Peyer's patch (tissue), 4 donors: ENCODE measurements at regions not wholly inside any gene's neighbourhood (a gene's known extent, or its start where the extent isn't known, plus 50 kb on each side); places are given as distances from the start of the nearest gene placed in this dataset.
"Not testable (repeated sequence)": the region's sequence is repeated elsewhere in the genome, so short reads cannot be mapped to it uniquely, and the experiment has no call there.

Source experiments
- DNase-seq, 3 donors: peaks; one replicate each; pipeline ENCODE4 v3.0.0-alpha.2; 2017 to 2019
- H3K27ac ChIP-seq, 4 donors: fragments of 200-600 bp; sonication (generic); one replicate each; pipeline ENCODE4 v1.5.1; 2016 to 2019
- H3K27me3 ChIP-seq, 2 donors: fragments of 200-600 bp; sonication (generic); one replicate each; pipeline ENCODE4 v1.5.1; 2019
- H3K36me3 ChIP-seq, 3 donors: fragments of 200-600 bp; sonication (generic); one replicate each; pipeline ENCODE4 v1.5.1; 2016 to 2019
- H3K4me1 ChIP-seq, 4 donors: fragments of 200-600 bp; sonication (generic); one replicate each; pipeline ENCODE4 v1.5.1; 2016 to 2019
- H3K4me3 ChIP-seq, 4 donors: fragments of 200-600 bp; sonication (generic); 1 replicate in 3 of 4; 2 replicates in 1 of 4; pipeline ENCODE4 v1.5.1; 2016 to 2019; ENCODE audit warnings: mild to moderate bottlenecking in 1 of 4
- H3K9me3 ChIP-seq, 4 donors: fragments of 200-600 bp; sonication (generic); one replicate each; pipeline ENCODE4 v1.5.1; 2016 to 2019; ENCODE audit warnings: mild to moderate bottlenecking in 1 of 4
- POLR2A ChIP-seq, 2 donors: fragments of 450-650 bp; IDR thresholded peaks; one replicate each; pipeline ENCODE4 v1.5.1; 2017; ENCODE audit warnings: antibody characterized with exemption in 2 of 2, mild to moderate bottlenecking in 2 of 2, moderate library complexity in 2 of 2
- TF ChIP-seq, protein P1 (sequence below), 6 experiments: fragments of 450-650 bp in 4 of 6; fragments of 200-600 bp in 2 of 6; sonication (generic) in 1 of 6; IDR thresholded peaks; one replicate each; pipeline ENCODE4 v1.5.1; 2017 to 2019; ENCODE audit warnings: antibody characterized with exemption in 6 of 6, mild to moderate bottlenecking in 3 of 6, moderate library complexity in 1 of 6

DNA sequence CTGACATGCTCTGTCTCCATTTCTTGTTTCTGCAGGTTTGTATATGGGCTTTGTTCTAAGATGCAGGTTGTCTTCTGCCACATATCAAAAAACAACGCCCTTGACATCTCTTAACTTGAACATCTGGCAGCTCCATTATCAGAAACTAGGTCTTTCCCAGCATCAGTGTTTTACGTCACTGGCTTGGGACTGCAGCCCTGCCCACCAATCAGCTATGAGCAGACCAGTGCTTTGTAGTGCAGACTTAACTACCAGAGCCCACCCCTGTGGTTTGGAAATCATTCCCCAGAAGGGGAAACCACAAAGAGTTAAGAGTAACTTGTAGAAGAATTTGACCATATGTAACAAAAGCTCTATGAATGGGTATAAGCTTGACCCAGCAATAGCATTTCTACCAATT is 132.4 kb downstream of the SEPTIN14 start:
- Histone ChIP-seq H3K27me3 (no peaks in the 10 kb centered on the region), H3K4me1 (no peaks in the 10 kb centered on the region), H3K4me3 (no peak overlapping the region), H3K9me3 (no peaks in the 10 kb centered on the region), H3K27ac (no peak overlapping the region), H3K36me3 (no peaks in the 10 kb centered on the region)
- TF ChIP-seq, protein P1, sequence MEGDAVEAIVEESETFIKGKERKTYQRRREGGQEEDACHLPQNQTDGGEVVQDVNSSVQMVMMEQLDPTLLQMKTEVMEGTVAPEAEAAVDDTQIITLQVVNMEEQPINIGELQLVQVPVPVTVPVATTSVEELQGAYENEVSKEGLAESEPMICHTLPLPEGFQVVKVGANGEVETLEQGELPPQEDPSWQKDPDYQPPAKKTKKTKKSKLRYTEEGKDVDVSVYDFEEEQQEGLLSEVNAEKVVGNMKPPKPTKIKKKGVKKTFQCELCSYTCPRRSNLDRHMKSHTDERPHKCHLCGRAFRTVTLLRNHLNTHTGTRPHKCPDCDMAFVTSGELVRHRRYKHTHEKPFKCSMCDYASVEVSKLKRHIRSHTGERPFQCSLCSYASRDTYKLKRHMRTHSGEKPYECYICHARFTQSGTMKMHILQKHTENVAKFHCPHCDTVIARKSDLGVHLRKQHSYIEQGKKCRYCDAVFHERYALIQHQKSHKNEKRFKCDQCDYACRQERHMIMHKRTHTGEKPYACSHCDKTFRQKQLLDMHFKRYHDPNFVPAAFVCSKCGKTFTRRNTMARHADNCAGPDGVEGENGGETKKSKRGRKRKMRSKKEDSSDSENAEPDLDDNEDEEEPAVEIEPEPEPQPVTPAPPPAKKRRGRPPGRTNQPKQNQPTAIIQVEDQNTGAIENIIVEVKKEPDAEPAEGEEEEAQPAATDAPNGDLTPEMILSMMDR (IDR thresholded peaks at IDR 0.05) = no peak
- TF ChIP-seq POLR2A (IDR thresholded peaks at IDR 0.05) = no peak
- no peak for DNase-seq

- H3K27ac ChIP-seq = no peak overlapping the region
- H3K4me3 ChIP-seq = no peak overlapping the region
- TF ChIP-seq, protein P1 (IDR thresholded peaks at IDR 0.05) = no peak
- no peak for TF ChIP-seq POLR2A (IDR thresholded peaks at IDR 0.05)
- no peaks in the 10 kb centered on the region for H3K27me3 ChIP-seq
- DNase-seq = no peak
- no peaks in the 10 kb centered on the region for H3K9me3 ChIP-seq
- H3K36me3 ChIP-seq = no peaks in the 10 kb centered on the region
- H3K4me1 ChIP-seq = no peaks in the 10 kb centered on the region
These were observed 139.0 kb downstream of the SEPTIN14 start for GRCh38 chr7:55723621-55723941.

DNA sequence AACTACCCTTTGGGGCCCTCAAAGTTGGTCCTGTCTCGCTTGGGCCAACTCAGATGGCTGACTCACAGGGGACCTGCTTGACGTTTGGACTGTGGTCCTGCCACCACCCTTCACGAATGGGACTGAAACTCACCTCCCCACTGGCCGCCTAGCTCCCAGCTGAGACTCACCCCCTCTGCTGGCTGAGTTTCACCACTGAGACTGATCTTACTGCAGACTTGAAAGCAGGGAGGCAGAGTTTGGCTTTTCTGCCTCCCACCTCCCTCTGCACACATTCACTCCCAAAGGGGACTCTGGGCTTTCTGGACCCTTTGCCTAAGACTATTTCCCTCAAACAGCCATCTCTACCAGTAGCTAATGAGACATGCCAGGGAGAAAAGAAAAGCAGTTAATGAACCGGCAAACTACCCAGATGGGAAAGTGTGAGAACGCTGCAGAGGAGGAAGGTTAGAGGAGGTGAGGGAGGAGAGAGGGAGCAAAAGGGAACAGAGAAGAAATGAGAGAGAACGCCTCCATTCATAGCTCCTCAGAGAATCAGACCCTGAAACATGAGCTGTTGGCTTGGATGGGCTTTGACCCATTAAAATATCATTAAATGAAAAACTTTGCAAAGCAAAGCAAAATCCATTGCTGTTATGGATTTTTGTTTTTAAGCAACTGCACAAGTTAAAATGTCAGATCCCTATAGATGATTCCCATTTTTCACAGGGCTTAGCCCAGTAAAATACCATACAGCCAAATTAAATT is 139.5 kb downstream of the SEPTIN14 start:
- not testable (repeated sequence) for H3K27me3 ChIP-seq, H3K27ac ChIP-seq, H3K4me1 ChIP-seq, DNase-seq, H3K9me3 ChIP-seq, H3K4me3 ChIP-seq, H3K36me3 ChIP-seq
- TF ChIP-seq, protein P1 (IDR thresholded peaks at IDR 0.05) = peak in 3 of 6 experiments; percentile 13 to 38 (median 24)

- DNase-seq, H3K9me3 ChIP-seq, H3K27me3 ChIP-seq, H3K4me3 ChIP-seq, H3K4me1 ChIP-seq, H3K27ac ChIP-seq, H3K36me3 ChIP-seq: not testable (repeated sequence)
These were observed 141.5 kb downstream of the SEPTIN14 start for GRCh38 chr7:55721004-55721403.

DNA sequence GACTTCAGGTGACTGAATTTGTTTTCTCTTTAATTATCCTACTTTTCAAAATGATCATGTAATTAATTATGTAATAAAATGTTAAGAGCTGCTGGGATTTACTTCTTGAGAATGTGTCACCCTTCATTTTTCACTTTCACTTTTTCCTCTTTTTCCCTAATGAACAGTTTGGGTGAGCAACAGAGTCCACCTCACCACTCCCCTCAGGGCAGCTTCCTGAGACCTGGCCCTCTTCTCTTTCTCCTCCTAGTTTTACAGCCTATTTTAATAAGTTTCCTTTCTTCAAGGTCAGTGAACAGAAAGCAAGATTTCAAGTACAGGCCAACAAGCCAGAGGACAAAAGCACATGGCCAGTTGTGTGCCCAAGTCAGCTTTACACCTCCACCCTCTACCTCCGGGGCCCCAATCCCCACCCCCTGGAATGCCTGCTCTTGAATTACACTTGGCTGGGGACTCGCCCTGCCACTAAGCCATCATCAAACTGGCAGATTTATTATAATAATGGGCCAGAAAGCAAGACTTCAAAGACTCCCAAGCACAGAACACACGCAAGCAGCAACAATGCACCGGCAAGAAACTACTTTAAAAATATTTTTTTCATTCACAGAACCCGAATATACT is 143.1 kb upstream of the VOPP1 start:
- peak overlapping the region in 1 of 4 donors; percentile 12 for H3K27ac ChIP-seq
- not testable (repeated sequence) for H3K4me3 ChIP-seq, H3K27me3 ChIP-seq, H3K4me1 ChIP-seq, H3K9me3 ChIP-seq, H3K36me3 ChIP-seq, DNase-seq

DNA sequence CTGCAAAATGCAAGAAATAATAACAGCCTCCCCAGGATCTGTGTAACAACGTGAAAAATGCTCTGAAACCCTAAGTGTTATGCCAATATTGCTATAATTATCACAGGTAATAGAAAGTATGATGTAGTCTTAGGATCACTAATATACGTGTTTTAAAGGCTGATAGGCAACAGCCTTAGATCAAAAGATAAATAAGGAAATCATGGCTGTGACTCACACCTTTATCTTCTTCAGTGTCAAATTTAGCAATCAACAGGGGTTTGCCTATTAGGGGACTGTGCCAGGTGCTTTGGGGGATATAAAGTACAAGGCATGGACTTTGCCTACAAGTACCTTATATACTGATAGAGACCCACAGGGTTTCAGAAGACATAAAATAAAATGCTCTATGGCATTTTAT is 142.1 kb upstream of the VOPP1 start:
- H3K9me3 ChIP-seq, DNase-seq, H3K4me1 ChIP-seq, H3K4me3 ChIP-seq, H3K36me3 ChIP-seq, H3K27me3 ChIP-seq: not testable (repeated sequence)
- peak overlapping the region in 1 of 4 donors; percentile 57 for H3K27ac ChIP-seq

GRCh38 chr7:55710312-55710711 is 138.0 kb upstream of the VOPP1 start:
- not testable (repeated sequence) for H3K27ac ChIP-seq, H3K9me3 ChIP-seq, H3K4me1 ChIP-seq, H3K27me3 ChIP-seq, DNase-seq, H3K4me3 ChIP-seq, H3K36me3 ChIP-seq

DNA sequence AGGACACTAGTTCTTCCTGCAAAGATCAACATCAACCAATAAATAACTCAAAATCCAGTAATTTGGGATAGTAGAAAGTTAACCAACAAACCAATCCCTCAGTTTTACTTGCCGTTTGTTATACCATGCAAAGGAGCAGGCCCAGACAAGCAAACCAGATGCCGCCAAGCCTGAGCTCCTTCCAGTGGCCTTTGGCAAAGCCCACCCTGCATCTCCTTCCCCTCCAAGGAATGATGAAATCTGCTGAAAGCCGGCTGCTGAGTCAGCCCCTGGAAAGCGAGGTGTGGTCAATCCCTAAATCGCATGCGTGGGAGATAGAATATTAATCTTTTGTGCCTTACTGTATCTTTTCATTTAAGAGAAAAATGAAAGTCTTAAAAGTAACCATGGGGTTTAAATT is 135.7 kb upstream of the VOPP1 start:
- H3K36me3 ChIP-seq, H3K4me3 ChIP-seq, H3K27me3 ChIP-seq, H3K4me1 ChIP-seq, H3K27ac ChIP-seq, H3K9me3 ChIP-seq, DNase-seq: not testable (repeated sequence)

DNA sequence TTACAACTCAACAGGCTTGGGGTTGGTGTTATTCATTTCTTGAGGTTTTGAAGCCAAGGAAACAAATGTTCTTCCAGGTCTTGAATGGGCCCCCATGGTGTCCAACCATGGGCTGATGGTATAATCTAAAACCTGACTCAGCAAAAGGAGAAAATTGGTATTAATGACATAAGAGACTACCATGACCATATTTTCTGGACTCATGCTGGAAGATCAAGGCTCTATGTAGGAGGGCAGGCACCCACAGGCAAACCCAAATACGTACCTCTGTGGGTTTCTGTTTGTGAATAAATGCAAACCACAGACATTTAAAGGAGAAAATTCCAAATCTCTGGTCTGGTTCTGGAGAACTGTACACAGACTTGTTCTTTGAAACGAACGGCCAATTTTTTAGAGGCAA is 135.1 kb upstream of the VOPP1 start:
- H3K4me1 ChIP-seq, H3K9me3 ChIP-seq, H3K36me3 ChIP-seq, DNase-seq, H3K4me3 ChIP-seq, H3K27ac ChIP-seq, H3K27me3 ChIP-seq: not testable (repeated sequence)

DNA sequence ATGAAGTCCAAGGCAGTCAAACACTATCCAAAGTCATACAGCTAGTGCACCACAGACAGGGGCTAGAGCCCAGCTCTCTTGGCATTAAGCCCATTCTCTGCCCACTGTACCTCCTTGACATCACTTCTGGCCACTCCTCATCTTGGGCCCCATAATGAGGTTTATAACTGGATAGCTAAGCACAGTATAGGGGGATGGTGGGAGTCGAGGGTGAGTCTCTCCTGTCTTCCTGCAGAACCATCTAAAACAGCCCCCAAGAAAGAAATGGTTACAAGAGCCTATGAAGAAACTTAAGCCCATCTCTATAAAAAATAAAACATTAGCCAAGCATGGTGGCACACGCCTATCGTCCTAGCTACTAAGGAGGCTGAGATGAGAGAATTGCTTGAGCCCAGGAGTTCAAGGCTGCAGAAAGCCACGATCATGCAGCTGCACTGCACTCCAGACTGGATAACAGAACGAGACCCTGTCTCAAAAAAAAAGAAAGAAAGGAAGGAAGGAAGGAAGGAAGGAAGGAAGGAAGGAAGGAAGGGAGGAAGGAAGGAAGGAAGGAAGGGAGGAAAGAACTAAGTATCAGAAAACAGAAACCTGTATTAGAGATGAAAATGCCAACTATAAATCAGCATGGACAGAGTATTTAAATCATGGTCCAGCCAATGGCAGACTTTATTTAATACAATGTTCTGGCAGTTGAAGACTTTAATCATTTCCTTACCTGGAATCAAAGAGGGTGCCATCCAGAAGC is 134.3 kb upstream of the VOPP1 start:
- not testable (repeated sequence) for H3K4me3 ChIP-seq, DNase-seq, H3K27ac ChIP-seq, H3K4me1 ChIP-seq, H3K36me3 ChIP-seq, H3K9me3 ChIP-seq, H3K27me3 ChIP-seq

GRCh38 chr7:55705728-55706450 is 133.6 kb upstream of the VOPP1 start:
- not testable (repeated sequence) for H3K27me3 ChIP-seq, H3K27ac ChIP-seq, H3K36me3 ChIP-seq, DNase-seq, H3K4me3 ChIP-seq, H3K4me1 ChIP-seq, H3K9me3 ChIP-seq
